Astrocyte (in vitro differentiated cells and primary cell): ENCODE measurements at regions not wholly inside any gene's neighbourhood (a gene's known extent, or its start where the extent isn't known, plus 50 kb on each side); places are given as distances from the start of the nearest gene placed in this dataset.

ENCODE experiments used
- CTCF ChIP-seq: IDR thresholded peaks from 2 replicates; pipeline ENCODE4 v1.5.1; 2011; ENCODE audit warnings: low read depth, mild to moderate bottlenecking, inconsistent platforms, low read length, moderate library complexity; ENCODE audit not compliant: insufficient read depth
- EZH2 ChIP-seq: IDR thresholded peaks from 2 replicates; pipeline ENCODE4 v1.6.1; 2012; ENCODE audit warnings: mild to moderate bottlenecking, low read length, inconsistent platforms; ENCODE audit not compliant: insufficient read depth

- no peak for TF ChIP-seq CTCF
- no peak for TF ChIP-seq EZH2
Measured at GRCh38 chr10:88147000-88147798, 283.8 kb downstream of the PTEN start.
